GM12864 (cell line): ENCODE measurements at regions not wholly inside any gene's neighbourhood (a gene's known extent, or its start where the extent isn't known, plus 50 kb on each side); places are given as distances from the start of the nearest gene placed in this dataset.

Experiments used
- DNase-seq: peaks from one replicate; pipeline ENCODE4 v3.0.0-alpha.2; 2011; ENCODE audit warnings: low read depth
- H3K4me3 ChIP-seq: 2 replicates; pipeline ENCODE4 v1.5.1; 2011; ENCODE audit warnings: mild to moderate bottlenecking, low read depth, low read length, control low read depth
- TF ChIP-seq, protein P1 (sequence below): IDR thresholded peaks from 2 replicates; pipeline ENCODE4 v1.5.1; 2011; ENCODE audit warnings: low read depth, mild to moderate bottlenecking, moderate library complexity, low read length, control low read depth, inconsistent platforms; ENCODE audit errors: missing control alignments

DNA sequence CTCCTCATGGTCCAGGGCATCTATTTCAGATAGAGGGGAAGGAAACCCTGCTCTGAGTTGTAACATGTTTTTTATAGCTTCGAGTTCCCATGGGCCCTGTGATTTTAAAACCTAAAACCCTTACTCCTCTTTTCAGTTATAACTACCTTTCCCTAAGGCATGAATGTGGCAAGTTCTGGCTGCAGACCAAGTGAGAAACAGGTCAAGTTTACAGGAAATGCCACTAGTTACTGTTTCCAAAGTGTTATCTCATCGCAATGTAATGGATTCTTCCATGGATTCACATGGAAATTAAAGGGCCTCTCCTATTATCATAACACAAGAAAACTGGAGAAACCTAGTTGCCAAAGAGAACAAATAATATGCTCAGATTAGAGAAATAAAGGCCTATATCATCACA lies 574.5 kb upstream of the GRAMD2B start:
- H3K4me3 ChIP-seq, result no peak overlapping the region
- TF ChIP-seq, protein P1, sequence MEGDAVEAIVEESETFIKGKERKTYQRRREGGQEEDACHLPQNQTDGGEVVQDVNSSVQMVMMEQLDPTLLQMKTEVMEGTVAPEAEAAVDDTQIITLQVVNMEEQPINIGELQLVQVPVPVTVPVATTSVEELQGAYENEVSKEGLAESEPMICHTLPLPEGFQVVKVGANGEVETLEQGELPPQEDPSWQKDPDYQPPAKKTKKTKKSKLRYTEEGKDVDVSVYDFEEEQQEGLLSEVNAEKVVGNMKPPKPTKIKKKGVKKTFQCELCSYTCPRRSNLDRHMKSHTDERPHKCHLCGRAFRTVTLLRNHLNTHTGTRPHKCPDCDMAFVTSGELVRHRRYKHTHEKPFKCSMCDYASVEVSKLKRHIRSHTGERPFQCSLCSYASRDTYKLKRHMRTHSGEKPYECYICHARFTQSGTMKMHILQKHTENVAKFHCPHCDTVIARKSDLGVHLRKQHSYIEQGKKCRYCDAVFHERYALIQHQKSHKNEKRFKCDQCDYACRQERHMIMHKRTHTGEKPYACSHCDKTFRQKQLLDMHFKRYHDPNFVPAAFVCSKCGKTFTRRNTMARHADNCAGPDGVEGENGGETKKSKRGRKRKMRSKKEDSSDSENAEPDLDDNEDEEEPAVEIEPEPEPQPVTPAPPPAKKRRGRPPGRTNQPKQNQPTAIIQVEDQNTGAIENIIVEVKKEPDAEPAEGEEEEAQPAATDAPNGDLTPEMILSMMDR, result no peak
- DNase-seq, result no peak

DNA sequence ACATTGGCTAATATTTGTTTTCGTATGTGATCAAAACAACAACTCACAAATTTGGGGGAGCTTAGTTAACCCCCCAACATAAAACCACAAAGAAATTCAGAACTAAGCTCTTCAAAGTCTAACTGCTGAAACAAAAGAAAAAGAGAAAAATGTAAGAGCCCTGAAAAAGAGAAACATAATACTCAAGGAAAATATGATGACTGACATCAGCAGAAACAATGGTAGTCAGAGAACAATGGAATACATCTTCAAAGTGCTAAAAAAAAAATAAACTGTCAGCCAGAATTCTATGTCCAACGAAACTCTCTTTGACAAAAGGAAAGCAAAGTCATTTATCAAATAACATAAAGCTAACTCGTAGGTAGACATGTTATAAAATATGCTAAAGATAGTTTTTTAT lies 566.3 kb upstream of the GRAMD2B start:
- no peak for DNase-seq
- TF ChIP-seq, protein P1, result no peak
- H3K4me3 ChIP-seq, result no peak overlapping the region

DNA sequence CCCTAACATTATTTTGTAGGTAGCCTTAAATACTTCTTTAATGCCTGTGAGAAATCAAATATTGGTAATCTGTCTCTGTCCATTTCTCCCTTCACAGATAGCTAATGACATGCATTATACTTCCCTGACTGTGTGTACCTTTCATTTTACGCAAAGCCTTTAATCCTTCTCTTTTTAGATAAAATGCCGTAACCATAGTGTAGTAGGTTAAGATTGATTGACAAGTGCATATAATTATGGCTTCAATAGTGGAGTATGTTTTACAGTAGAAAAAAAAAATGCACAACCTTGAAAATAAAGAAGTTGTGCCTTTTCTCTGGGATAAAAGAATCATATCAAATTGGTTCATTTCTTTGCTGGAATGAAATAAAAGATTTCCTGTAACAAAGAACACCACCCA lies 559.6 kb upstream of the GRAMD2B start:
- TF ChIP-seq, protein P1, result no peak
- no peak for DNase-seq
- no peak overlapping the region for H3K4me3 ChIP-seq

DNA sequence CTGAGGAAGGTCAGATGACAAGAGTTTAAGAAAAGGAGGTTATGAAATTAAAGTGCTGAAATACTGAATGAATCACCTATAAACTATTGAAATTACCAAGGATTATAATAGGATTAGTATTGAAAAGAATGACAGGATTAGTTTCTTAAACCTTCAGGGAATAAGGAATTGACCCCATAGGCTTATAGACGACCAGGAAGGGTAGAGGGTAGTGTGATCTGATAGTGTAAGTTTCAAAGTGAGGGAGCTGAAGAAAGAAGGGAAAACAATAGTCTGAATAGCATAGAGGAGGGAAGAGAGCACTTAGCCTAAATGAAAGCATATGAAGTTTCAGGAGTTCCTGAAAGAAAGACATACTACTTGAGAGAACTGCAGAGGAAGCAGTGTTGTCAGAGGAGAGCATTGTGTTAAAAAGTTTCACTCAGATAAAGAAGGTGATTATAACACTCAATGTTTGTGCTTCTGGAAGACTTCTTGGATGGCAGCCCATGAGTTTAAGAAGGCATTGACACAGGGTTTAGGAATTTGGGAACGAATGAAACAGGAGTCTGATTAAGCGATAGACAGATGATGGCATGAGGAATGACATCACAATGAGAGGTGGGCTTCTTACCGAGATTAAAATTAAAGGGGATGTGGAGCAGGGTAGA lies 557.9 kb upstream of the GRAMD2B start:
- no peak for DNase-seq

DNA sequence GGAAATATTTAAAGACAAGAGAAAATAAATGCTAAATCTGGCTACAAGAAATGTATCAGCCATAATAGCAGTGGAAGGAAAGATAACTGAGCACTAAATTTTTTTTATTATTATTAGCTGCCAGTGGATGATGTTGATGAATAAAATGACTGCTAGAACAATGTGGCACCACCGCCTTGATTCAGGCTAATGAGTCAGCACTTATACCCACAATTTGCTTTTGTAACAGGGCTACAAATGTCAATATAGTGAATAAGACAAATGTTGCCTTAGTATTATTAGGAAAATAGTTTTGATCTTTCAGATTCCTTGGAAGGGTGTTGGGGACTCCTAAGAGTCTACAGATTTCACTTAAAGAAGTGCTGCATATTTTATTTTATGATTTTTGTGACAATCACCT lies 555.2 kb upstream of the GRAMD2B start:
- DNase-seq, result no peak
- H3K4me3 ChIP-seq, result no peak overlapping the region
- TF ChIP-seq, protein P1, result no peak

More for the DNA sequence above, 557.9 kb upstream of the GRAMD2B start:
- no peak overlapping the region for H3K4me3 ChIP-seq
- TF ChIP-seq, protein P1, result no peak

DNA sequence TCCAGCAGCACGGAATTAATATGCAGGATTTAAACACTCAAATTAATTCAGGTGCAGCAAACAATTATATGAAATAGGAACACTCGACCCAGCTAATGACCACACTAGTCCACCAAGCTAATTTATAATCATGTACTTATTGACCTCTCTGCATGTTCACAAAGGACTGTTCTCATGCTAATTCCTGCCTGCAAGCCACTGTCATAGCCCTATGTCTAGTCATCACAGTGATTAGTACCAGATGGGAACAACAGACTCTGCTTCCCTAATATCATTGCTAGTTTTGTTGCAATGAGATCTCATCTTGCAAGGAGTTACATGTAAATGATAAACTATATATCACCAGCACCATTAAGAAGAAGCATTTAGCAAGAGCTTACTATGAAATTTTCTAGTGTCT lies 553.0 kb upstream of the GRAMD2B start:
- TF ChIP-seq, protein P1, result no peak

DNA sequence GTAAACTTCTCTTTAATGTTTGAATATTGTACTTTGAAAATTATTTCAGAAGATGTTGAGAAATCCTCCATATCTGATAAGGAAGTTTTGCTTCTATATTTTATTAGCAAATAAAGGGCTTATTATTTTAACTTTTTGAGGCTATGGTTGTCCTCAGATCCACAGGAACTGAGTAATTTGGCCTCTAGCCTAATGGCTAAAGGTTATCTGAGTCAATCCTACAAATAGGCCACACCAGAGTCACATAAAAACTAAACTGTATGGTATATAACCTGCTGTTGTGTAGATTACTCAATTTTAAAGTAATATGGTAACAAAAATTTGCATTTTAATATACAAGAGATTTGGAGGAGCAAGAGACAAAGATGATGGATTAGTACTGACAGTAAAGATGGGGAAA lies 549.2 kb upstream of the GRAMD2B start:
- no peak for DNase-seq
- TF ChIP-seq, protein P1, result no peak

More for the DNA sequence above, 553.0 kb upstream of the GRAMD2B start:
- H3K4me3 ChIP-seq, result no peak overlapping the region
- no peak for DNase-seq

More for the DNA sequence above, 549.2 kb upstream of the GRAMD2B start:
- H3K4me3 ChIP-seq, result no peak overlapping the region
